HG02884 (cell line): ENCODE measurements at regions not wholly inside any gene's neighbourhood (a gene's known extent, or its start where the extent isn't known, plus 50 kb on each side); places are given as distances from the start of the nearest gene placed in this dataset.

Experiments used
- ATAC-seq: cut with Tn5 transposase; IDR thresholded peaks from one replicate; pipeline ENCODE4 v1.9.1; 2021; ENCODE audit warnings: mild to moderate bottlenecking, moderate library complexity; ENCODE audit not compliant: unreplicated experiment

GRCh38 chr1:228823200-228823599 lies 87.9 kb downstream of the RHOU start:
- no peak for ATAC-seq

GRCh38 chr1:228824366-228824765 lies 89.1 kb downstream of the RHOU start:
- ATAC-seq, result no peak

GRCh38 chr1:228825041-228825440 lies 89.8 kb downstream of the RHOU start:
- no peak for ATAC-seq

GRCh38 chr1:228825840-228826484 lies 90.7 kb downstream of the RHOU start:
- ATAC-seq, result no peak

GRCh38 chr1:228827019-228827418 lies 91.7 kb downstream of the RHOU start:
- no peak for ATAC-seq

- no peak for ATAC-seq
Observed at GRCh38 chr1:228828151-228828550, 92.9 kb downstream of the RHOU start.

GRCh38 chr1:228830185-228830953 lies 95.1 kb downstream of the RHOU start:
- ATAC-seq, result no peak

GRCh38 chr1:228830954-228831481 lies 95.7 kb downstream of the RHOU start:
- peak; percentile 84 for ATAC-seq

GRCh38 chr1:228833911-228834688 lies 98.8 kb downstream of the RHOU start:
- no peak for ATAC-seq

GRCh38 chr1:228835456-228835855 lies 100.2 kb downstream of the RHOU start:
- ATAC-seq, result no peak

- no peak for ATAC-seq
Observed at GRCh38 chr1:228835911-228836310, 100.6 kb downstream of the RHOU start.

- no peak for ATAC-seq
Observed at GRCh38 chr1:228836427-228836826, 101.1 kb downstream of the RHOU start.

- ATAC-seq, result no peak
Observed at GRCh38 chr1:228837032-228837431, 101.8 kb downstream of the RHOU start.

GRCh38 chr1:228837817-228838716 lies 102.8 kb downstream of the RHOU start:
- ATAC-seq, result no peak

GRCh38 chr1:228838717-228839500 lies 103.6 kb downstream of the RHOU start:
- no peak for ATAC-seq

- no peak for ATAC-seq
Observed at GRCh38 chr1:228839656-228840055, 104.4 kb downstream of the RHOU start.

- no peak for ATAC-seq
Observed at GRCh38 chr1:228841632-228842031, 106.4 kb downstream of the RHOU start.

- ATAC-seq, result no peak
Observed at GRCh38 chr1:228842094-228842775, 107.0 kb downstream of the RHOU start.

GRCh38 chr1:228845101-228845500 lies 109.8 kb downstream of the RHOU start:
- no peak for ATAC-seq
